Panc1 (cell line): ENCODE measurements at regions not wholly inside any gene's neighbourhood (a gene's known extent, or its start where the extent isn't known, plus 50 kb on each side); places are given as distances from the start of the nearest gene placed in this dataset.

ENCODE experiments used
- ATAC-seq: fragments of 200-7000 bp; cut with Tn5 transposase; 2 replicates; pipeline ENCODE4 v1.9.1; 2020; ENCODE audit warnings: mild to moderate bottlenecking, moderate library complexity
- BruUV-seq: library from RNA; stranded (reverse); fragments of 400-500 nt; replicated peaks from 2 replicates; lab custom pipeline; 2021; lab: Mats Ljungman, UMichigan
- CTCF ChIA-PET: fragments of 300-600 bp; sonication (Branson Sonifier 250); formaldehyde crosslinking; loops from one replicate; lab custom pipeline; 2022; ENCODE audit warnings: antibody characterized with exemption; lab: Charles Lee
- POLR2A ChIA-PET: fragments of 300-600 bp; sonication (Branson Sonifier 250); formaldehyde crosslinking; loops from one replicate; lab custom pipeline; 2022; ENCODE audit warnings: antibody characterized with exemption; lab: Charles Lee
- DNase-seq: peaks from one replicate; pipeline ENCODE4 v3.0.0-alpha.2; 2010; ENCODE audit warnings: low read depth, low spot score
- H3K27ac ChIP-seq: 2 replicates; pipeline ENCODE4 v1.5.1; 2011; ENCODE audit warnings: mild to moderate bottlenecking, low read length, inconsistent platforms
- H3K27me3 ChIP-seq: fragments of 200-500 bp; sonication (Bioruptor generic); 2 replicates; pipeline ENCODE4 v1.6.0; 2014; ENCODE audit warnings: low read length, inconsistent platforms; ENCODE audit not compliant: control insufficient read depth, insufficient read depth
- H3K36me3 ChIP-seq: fragments of 200-500 bp; sonication (Bioruptor generic); 2 replicates; pipeline ENCODE4 v1.5.1; 2014; ENCODE audit warnings: inconsistent platforms, mild to moderate bottlenecking, low read length, moderate library complexity; ENCODE audit not compliant: control insufficient read depth, insufficient read depth
- H3K4me1 ChIP-seq: 2 replicates; pipeline ENCODE4 v1.5.1; 2011; ENCODE audit warnings: inconsistent platforms, mild to moderate bottlenecking, low read length, moderate library complexity; ENCODE audit not compliant: control insufficient read depth, insufficient read depth
- H3K4me3 ChIP-seq, 2 experiments: 2 replicates each; pipeline ENCODE4 v1.5.1; 2011 to 2012; ENCODE audit warnings: low read depth in 2 of 2, low read length in 2 of 2, mild to moderate bottlenecking in 2 of 2, inconsistent platforms in 1 of 2, moderate library complexity in 1 of 2
- H3K9me3 ChIP-seq: fragments of 200-500 bp; sonication (Bioruptor generic); 2 replicates; pipeline ENCODE4 v1.5.1; 2014; ENCODE audit warnings: low read depth, mild to moderate bottlenecking, inconsistent platforms, low read length, moderate library complexity; ENCODE audit not compliant: control insufficient read depth, insufficient read depth
- POLR2AphosphoS5 ChIP-seq: IDR thresholded peaks from 2 replicates; pipeline ENCODE4 v1.6.1; 2012; ENCODE audit warnings: mild to moderate bottlenecking, low read depth, low read length, moderate library complexity
- SIN3A ChIP-seq: IDR thresholded peaks from 2 replicates; pipeline ENCODE4 v1.6.1; 2012; ENCODE audit warnings: low read depth, mild to moderate bottlenecking, low read length, moderate library complexity, borderline replicate concordance; ENCODE audit not compliant: insufficient read depth
- TCF7L2 ChIP-seq: IDR thresholded peaks from 2 replicates; pipeline ENCODE4 v1.6.1; 2011; ENCODE audit warnings: mild to moderate bottlenecking, low read depth, low read length, inconsistent platforms
- in situ Hi-C: cut with HindIII; loops from 2 replicates; pipeline ENCODE4 v1.10.0; 2016; ENCODE audit warnings: low sequenced_read_pairs, low pct_unique_long_range_greater_than_20kb
- intact Hi-C: fragments of 100-400 bp; cut with micrococcal nuclease; formaldehyde crosslinking; loops from one replicate; pipeline ENCODE4 v1.10.0; 2022; ENCODE audit not compliant: unreplicated experiment
- TF ChIP-seq, protein P1 (sequence below): fragments of 450-650 bp; IDR thresholded peaks from 2 replicates; pipeline ENCODE4 v1.5.1; 2017; ENCODE audit warnings: mild to moderate bottlenecking
- TF ChIP-seq, protein P2 (sequence below), 2 experiments: IDR thresholded peaks; 2 replicates each; pipeline ENCODE4 v1.6.1; 2011 to 2012; ENCODE audit warnings: low read depth in 2 of 2, control low read depth in 1 of 2, low read length in 1 of 2, mild to moderate bottlenecking in 1 of 2, moderate library complexity in 1 of 2; ENCODE audit not compliant: insufficient read depth in 1 of 2

DNA sequence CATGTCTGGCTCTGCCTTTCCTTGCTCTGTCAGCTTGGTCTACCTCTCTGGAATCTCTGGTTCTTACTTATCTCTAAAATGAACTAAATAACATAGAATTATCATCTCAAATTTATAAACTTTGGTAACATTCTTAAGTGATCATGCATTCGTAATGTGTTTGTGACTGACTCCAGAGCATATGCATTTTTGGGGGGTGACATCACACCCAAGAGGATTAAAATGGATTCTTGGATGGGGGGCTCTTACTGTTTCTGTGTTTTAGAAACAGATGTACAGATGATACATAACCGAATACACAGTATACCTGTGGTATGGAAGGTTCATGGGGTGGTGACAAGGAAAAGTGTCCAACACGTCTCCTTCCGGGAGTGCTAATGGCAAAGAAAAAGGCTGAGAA, 1162.1 kb downstream of the VRK1 start:
- BruUV-seq = no TSS peak

DNA sequence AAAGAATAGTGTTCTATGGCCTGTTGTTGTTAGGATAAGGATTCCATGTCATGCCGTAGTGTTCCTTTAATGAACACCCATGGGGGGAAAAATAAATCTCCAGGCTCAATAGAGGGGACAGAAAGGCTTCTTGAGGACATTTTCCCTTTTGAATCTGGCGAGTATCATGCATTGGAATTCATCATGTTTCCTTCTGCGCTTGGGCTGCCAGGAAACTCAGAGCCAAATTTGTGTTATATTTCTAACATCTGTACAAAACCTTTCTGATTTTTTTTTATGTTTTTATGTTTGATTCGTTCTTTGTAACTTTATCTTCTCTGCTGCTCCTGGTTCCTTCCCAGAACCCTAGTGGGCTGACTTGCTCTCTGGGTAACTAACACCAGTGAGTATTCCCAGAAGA, 1163.3 kb downstream of the VRK1 start:
- intact Hi-C loops (no loop called here), in situ Hi-C loops (no loop called here)
- no peak for TF ChIP-seq SIN3A
- TF ChIP-seq, protein P1, sequence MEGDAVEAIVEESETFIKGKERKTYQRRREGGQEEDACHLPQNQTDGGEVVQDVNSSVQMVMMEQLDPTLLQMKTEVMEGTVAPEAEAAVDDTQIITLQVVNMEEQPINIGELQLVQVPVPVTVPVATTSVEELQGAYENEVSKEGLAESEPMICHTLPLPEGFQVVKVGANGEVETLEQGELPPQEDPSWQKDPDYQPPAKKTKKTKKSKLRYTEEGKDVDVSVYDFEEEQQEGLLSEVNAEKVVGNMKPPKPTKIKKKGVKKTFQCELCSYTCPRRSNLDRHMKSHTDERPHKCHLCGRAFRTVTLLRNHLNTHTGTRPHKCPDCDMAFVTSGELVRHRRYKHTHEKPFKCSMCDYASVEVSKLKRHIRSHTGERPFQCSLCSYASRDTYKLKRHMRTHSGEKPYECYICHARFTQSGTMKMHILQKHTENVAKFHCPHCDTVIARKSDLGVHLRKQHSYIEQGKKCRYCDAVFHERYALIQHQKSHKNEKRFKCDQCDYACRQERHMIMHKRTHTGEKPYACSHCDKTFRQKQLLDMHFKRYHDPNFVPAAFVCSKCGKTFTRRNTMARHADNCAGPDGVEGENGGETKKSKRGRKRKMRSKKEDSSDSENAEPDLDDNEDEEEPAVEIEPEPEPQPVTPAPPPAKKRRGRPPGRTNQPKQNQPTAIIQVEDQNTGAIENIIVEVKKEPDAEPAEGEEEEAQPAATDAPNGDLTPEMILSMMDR = no peak
- TF ChIP-seq POLR2AphosphoS5 = no peak
- TF ChIP-seq TCF7L2 = no peak
- TF ChIP-seq, protein P2, sequence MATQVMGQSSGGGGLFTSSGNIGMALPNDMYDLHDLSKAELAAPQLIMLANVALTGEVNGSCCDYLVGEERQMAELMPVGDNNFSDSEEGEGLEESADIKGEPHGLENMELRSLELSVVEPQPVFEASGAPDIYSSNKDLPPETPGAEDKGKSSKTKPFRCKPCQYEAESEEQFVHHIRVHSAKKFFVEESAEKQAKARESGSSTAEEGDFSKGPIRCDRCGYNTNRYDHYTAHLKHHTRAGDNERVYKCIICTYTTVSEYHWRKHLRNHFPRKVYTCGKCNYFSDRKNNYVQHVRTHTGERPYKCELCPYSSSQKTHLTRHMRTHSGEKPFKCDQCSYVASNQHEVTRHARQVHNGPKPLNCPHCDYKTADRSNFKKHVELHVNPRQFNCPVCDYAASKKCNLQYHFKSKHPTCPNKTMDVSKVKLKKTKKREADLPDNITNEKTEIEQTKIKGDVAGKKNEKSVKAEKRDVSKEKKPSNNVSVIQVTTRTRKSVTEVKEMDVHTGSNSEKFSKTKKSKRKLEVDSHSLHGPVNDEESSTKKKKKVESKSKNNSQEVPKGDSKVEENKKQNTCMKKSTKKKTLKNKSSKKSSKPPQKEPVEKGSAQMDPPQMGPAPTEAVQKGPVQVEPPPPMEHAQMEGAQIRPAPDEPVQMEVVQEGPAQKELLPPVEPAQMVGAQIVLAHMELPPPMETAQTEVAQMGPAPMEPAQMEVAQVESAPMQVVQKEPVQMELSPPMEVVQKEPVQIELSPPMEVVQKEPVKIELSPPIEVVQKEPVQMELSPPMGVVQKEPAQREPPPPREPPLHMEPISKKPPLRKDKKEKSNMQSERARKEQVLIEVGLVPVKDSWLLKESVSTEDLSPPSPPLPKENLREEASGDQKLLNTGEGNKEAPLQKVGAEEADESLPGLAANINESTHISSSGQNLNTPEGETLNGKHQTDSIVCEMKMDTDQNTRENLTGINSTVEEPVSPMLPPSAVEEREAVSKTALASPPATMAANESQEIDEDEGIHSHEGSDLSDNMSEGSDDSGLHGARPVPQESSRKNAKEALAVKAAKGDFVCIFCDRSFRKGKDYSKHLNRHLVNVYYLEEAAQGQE (IDR thresholded peaks at IDR 0.05; ENCODE audit: insufficient read depth in 1 of 2, low read depth in 2 of 2, low read length in 1 of 2) = no peak
- H3K9me3 ChIP-seq = no peaks in the 10 kb centered on the region
- DNase-seq = no peak
- POLR2A ChIA-PET = no interaction called here
- no peaks in the 10 kb centered on the region for H3K4me1 ChIP-seq
- ATAC-seq = no peak
- no peaks in the 10 kb centered on the region for H3K36me3 ChIP-seq
- no peak overlapping the region for H3K4me3 ChIP-seq
- H3K27me3 ChIP-seq = no peaks in the 10 kb centered on the region
- no TSS peak for BruUV-seq
- H3K27ac ChIP-seq = no peak overlapping the region
- CTCF ChIA-PET = no interaction called here

More for the DNA sequence above, 1162.1 kb downstream of the VRK1 start:
- TF ChIP-seq TCF7L2 (no peak), POLR2AphosphoS5 (no peak), SIN3A (no peak)
- TF ChIP-seq, protein P2 (IDR thresholded peaks at IDR 0.05; ENCODE audit: insufficient read depth in 1 of 2, low read depth in 2 of 2, low read length in 1 of 2) = no peak
- TF ChIP-seq, protein P1 = no peak
- no peak overlapping the region for H3K27ac ChIP-seq
- DNase-seq = no peak
- ChIA-PET CTCF (no interaction called here), POLR2A (no interaction called here)
- no peak for ATAC-seq
- no peaks in the 10 kb centered on the region for H3K36me3 ChIP-seq
- H3K4me1 ChIP-seq = no peaks in the 10 kb centered on the region
- H3K27me3 ChIP-seq = no peaks in the 10 kb centered on the region
- H3K9me3 ChIP-seq = no peaks in the 10 kb centered on the region
- no peak overlapping the region for H3K4me3 ChIP-seq
- intact Hi-C loops = no loop called here
- in situ Hi-C loops = no loop called here
